Activated CD8-positive, alpha-beta memory T cell treated with anti-CD3 and anti-CD28 coated beads, Interleukin-2, amount 50 U/mL, for 48 hours (primary cell): ENCODE measurements at regions not wholly inside any gene's neighbourhood (a gene's known extent, or its start where the extent isn't known, plus 50 kb on each side); places are given as distances from the start of the nearest gene placed in this dataset.
A peak's percentile ranks its signal among the peaks of the same experiment; 100 is the strongest.

ENCODE experiments used
- DNase-seq: peaks from one replicate; pipeline ENCODE4 v3.0.0-alpha.2; 2020

DNA sequence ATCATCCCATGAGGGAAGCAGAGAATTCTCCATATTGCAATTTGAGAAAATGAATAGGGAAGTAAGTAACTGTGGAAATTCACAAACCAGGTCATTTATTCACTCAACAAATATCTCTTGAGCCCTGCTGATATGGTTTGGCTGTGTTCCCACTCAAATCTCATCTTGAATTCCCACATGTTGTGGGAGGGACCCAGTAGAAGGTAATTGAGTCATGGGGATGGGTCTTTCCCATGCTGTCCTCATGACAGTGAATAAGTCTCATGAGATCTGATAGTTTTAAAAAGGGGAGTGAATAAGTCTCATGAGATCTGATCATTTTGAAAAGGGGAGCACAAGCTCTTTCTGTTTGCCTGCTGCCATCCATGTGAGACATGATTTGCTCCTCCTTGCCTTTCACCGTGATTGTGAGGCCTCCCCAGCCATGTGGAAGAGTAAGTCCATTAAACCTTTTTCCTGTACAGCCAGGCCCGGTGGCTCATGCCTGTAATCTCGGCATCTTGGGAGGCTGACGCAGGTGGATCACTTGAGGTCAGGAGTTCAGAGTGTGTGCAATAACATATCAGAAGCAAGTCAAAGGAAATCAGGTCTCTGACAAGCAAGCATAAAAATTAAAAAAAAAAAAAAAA, 193.2 kb downstream of the NDUFA10 start:
- peak; percentile 38 for DNase-seq

GRCh38 chr2:239831001-239831731, 194.0 kb downstream of the NDUFA10 start:
- DNase-seq, result peak; percentile 17

DNA sequence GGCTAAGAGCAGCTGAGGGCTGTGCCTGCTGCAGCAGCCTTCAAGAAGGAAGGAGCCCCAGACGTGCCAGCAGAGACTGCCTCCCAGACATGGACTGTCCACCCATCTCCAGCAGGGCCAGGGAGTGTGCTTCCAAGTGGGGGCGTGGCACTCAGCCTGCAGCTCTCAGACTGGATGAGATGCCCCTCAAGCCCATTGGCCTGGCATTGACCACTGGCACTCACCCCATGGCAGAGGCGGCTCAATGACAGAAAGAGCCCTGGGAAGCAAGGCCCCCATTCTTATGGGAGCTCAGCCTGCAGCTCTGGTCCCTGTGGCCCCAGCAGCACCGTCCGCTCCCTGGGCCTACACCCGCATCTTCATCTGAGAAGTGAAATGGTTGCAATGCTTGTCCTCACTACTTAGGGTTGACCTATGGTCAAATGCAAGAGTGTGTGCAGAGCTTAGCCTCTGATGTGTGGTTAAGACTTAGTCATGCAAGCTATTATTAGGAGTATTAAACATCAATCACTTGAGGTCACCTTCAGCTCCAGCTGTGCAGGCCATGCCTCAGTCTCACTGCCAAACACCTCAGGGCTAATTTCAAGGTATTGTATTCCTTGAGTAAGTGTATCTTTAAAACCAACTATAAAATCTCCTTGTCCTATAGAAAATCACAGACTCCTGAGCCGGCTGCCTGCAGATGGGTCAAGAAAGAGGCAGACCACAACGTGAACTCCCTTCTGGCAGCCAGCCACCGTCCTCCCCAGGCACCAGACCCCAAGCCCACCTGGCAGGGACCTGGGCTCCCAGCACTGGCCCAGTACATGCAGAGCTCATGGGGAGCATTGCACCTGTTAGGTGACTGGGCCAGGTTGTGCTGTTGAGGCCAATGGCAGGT, 194.8 kb downstream of the NDUFA10 start:
- peak; percentile 29 for DNase-seq

- no peak for DNase-seq
Measured at GRCh38 chr2:239829326-239829725, 195.8 kb downstream of the NDUFA10 start.

DNA sequence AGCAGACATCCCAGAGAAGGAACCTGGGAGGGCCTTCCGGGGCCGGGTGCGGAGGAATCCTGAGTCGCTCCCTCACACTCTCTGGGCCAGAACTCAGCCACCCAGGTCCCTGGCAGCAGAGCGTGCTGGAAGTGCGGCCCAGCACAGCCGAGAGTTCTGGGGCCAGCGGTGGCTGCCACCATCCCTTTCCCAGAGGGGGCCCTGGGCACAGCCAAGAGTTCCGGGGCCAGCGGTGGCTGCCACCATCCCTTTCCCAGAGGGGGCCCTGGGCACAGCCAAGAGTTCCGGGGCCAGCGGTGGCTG, 196.2 kb downstream of the NDUFA10 start:
- peak; percentile 13 for DNase-seq

DNA sequence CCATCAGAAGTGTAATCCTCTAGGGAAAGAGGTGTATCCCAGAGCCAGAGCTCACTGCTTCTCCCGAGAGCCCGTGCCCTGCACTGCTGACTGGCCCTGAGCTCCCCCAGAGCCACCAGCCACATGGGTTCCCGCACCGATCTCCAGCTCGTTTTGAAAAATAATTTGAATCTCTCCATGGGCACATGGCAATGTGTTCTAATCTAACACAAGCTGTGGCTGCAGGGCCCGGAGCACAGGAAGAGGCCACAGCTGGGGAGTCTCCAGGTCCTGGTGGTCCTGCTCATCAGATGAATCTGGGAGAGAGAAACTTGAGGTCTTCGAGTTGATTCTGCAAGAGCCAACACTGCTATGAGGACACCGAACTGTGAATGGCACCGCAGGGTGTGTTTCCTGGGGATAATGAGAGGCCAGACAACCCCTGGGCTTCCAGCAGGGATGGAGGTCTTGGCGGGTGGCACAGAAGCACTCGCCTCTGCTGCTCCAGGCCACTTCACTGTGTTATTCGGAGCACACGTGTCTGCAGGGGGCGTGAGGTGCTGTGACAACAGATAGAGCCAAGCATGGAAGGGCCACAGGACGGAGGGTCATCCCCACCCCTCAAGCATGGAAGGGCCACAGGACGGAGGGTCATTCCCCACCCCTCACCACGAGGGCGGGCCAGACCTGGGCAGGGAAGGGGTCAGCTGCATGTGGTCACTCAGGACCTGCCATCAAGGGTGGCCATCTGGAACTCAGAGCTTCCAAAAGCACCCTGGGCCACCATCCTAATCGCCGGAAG, 196.8 kb downstream of the NDUFA10 start:
- peak; percentile 28 for DNase-seq

DNA sequence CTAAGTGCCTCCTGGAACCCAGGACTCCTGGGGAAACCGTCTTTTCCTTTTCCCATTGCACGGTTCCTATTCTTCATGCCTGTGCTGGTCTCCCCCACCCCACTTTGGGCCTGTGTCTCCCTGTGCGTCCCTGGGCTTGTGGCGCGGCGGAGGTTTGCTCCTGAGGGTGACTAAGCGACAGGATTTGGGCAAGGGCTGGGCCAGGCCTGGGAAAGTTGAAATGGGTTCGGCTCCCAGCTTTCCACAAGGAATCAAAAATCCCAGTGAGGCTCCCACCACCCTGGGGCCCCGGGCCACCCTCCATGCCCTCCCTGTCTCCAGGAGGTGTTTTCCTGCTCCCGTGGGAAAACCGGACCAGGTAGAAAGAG, 197.6 kb downstream of the NDUFA10 start:
- DNase-seq, result peak; percentile 30

DNA sequence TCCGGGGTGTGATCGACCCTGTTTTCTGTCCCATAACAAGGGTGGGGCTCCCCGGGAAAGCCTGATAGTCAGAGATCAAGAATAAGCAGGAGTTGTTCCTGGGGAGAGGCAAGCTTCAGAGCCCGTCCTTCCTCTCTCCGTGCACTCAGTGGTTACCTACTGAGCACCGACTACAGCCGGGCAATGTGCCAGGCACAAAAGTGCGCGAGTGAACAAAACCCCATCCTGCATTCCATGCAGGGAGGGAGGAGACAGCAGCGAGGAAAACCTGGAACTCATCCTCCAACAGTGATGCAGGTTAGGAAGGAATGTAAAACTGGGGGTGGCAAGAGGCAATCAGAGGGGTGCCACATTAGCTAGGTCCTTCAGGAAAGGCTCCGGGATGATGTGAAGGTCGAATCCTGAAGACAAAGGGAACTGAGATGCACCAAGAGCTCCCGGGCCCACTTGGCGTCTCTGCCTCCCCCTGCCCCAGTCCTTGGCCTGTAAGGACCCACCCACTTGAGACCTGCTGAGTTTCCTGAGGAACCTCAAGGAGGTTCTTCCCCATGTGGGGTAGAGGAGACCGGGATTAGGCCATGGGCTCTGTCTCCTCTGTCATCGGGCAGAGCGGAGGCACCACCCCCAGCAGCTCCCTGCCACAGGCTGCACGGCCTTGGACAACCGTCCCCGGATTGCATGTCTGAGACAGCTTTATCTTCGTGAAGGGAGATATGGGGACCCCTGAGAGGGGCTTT, 198.2 kb downstream of the NDUFA10 start:
- DNase-seq, result peak; percentile 36

- no peak for DNase-seq
Measured at GRCh38 chr2:239826376-239826775, 198.8 kb downstream of the NDUFA10 start.

- no peak for DNase-seq
Measured at GRCh38 chr2:239825705-239825979, 199.5 kb downstream of the NDUFA10 start.

DNA sequence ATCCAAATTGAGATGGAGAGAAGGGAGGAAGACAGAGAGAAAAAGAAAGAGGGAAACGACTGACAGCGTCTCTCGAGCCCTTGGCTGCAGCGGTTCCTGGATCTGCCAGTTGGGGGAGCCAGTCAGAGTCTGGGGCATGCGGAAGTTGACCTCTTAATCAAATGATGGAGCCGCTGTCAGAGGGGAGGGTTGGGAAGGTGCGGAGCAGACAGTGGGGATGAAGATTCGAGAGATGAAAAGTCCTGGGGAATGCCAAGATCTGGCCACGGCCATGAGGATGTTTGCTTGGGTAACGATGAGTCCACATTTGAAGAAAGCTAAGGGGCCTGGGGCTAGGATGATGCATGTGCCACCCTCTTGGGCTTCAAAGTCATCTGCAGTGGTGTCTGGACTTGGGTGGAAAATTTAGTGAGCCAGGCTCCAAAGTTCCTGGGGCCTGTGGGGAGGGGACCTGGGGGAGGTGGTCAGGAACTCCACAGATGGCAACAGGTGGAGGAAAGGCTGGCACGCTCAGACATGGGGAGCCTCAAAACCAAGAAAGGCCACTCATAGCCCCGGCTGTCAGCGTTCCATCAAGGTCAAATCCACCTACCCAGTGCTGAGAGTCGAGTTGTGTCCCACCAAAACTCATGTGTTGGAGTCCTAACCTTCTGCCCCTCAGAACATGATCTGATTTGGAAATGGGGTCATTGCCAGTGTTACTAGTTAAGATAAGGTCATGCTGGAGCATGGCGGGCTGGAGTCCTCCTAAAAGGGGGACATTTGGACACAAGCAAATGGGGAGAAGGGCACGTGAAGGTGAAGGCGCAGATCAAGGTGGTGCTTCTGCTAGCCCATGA, 200.1 kb downstream of the NDUFA10 start:
- peak; percentile 23 for DNase-seq

- peak; percentile 42 for DNase-seq
Measured at GRCh38 chr2:239824046-239824694, 201.0 kb downstream of the NDUFA10 start.

DNA sequence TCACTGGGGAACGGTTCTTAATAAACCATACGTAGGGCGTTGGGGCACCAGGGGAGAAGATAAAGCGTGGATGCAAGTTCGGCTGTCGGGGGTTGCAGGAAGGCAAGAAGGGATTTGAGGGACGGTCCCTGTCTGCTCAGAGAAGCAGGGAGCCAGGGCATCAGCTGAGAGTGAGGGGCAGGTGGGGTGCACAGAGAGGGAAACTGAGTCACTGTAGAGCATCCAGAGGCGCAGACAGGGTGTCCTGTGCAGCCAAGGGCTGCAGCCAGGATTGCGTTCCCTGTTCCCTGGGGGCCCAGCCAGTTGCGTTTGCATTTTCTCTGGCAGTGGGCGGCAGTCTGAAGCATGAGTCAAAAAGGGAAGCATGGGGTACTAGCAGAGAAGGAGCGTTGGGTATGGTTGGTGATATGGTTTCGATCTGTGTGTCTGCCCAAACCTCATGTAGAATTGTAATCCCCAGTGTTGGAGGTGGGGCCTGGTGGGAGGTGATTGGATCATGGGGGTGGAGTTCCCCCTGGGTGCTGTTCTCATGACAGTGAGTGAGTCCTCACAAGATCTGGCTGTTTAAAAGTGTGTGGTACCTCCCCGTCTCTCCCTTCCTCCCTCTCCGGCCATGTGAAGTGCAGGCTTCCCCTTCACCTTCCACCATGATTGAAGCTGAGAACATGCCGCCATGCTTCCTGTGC, 202.9 kb downstream of the NDUFA10 start:
- peak; percentile 49 for DNase-seq

DNA sequence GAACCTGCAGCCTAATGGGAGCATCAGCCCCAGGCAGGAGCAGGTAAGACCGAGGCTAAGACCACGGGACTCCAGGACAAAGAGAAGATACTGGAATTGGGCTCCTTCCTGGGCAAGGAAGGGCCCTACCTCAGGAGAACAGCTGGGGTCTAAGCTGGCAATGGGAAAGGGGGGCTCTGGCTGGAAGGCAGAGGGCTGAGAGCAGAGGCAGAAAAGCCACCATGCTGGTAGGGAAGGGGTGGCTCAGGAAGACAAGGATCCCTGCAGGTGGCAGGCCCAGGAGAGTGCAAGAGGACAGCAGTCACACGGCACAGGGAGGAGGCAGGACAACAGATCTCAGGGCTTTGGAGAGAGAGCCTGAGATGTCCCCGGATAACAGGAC, 203.5 kb downstream of the NDUFA10 start:
- no peak for DNase-seq

DNA sequence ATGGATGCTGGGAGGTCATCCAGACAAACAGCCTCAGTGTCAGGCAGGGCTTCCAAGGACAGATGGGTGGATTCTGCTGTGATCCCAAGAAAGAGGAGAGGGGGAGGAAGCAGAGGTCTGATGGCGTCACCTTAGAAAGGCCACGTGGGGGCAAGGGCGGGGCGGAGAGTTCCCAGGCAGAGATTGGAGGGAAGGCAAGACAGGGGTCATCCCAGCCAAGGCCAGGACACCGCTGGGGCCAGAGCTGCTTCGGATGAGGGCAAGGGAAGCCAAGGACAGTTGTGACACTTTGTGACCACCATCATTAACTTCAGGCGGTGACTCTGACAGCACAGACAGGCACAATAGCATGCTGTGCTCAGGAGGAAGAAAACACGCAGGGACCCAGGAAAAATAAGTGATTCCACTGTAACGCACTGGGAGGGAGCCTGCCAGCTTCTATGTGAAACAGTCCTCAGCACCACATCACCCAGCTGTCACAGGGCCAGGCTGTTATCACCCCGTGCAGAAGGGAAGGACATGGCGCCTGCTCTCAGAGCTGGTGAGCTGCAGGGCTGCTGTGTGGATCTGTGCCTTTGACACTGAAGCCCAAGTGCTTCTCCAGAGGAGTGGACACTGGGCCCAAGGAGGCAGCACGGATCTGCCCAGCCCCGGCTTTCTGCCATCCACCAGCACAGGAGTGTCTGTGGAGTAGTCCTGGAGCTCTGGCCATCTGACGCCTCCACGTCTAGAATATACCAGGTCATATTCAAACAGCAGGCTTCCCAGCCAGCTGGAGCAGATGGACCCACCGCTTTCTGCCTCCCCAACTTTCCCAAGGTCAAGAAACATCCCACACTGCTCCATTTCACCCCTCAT, 204.1 kb downstream of the NDUFA10 start:
- peak; percentile 40 for DNase-seq

GRCh38 chr2:239819974-239820555, 205.1 kb downstream of the NDUFA10 start:
- peak; percentile 49 for DNase-seq

GRCh38 chr2:239819091-239819973, 205.8 kb downstream of the NDUFA10 start:
- DNase-seq, result peak; percentile 38

GRCh38 chr2:239818531-239819011, 206.6 kb downstream of the NDUFA10 start:
- DNase-seq, result peak; percentile 29
